Activated T-cell treated with anti-CD3 and anti-CD28 coated beads for 48 hours (primary cell): ENCODE measurements at regions not wholly inside any gene's neighbourhood (a gene's known extent, or its start where the extent isn't known, plus 50 kb on each side); places are given as distances from the start of the nearest gene placed in this dataset.

ENCODE experiments used
- DNase-seq: peaks from one replicate; pipeline ENCODE4 v3.0.0-alpha.2; 2020; ENCODE audit warnings: low read depth

DNA sequence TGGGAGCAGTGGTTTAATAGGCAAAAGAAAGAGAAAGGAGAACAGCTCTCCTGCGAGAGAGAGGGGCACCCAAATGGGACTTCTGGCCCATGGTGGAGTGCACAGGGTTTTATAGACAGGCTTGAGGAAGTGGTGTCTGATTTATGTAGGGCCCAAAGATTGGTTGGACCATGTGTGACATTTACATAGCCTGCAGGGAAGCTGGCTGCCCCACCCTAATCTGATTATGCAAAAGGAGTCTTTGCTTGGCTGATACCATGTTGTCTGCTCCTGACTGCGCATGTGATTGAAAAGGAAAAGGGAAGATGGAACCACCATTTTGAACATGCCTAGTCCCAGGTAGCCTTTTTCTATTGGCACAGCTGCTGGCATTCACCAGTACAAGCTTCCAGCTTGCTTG, 100.0 kb upstream of the DIPK2B start:
- no peak for DNase-seq

DNA sequence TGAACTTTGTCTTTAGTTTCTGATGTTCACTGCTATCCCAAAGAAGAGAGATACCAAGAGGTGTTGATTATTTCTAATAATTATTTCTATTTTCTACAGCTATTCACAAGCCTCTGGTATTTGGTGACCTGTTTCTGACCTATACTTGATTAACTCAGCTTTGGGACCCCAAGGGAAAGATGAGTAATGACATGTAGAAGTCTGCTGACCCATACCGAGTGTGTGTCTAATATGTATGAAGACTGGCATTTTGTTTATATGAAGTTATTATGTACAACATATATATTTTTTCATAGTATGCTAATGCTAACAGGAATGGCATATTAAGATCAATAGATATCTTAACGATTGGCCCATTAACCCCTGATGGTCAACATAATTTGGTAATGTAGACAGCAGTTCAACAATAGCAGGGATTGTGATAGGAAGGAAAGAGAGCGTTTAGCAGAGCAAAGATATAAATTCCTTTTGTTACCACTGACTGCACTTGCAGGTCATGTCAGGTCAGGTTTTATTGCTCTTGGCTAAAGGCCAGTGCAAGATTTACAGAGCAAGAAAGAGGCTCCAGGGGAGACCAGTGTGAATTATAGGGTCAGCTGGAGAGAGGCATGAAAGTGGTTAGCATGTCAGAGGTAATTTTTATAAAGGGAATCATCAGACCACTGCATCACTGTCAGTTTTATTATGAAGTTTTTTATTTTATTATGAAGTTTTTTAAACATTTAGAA, 94.7 kb upstream of the DIPK2B start:
- DNase-seq: no peak

DNA sequence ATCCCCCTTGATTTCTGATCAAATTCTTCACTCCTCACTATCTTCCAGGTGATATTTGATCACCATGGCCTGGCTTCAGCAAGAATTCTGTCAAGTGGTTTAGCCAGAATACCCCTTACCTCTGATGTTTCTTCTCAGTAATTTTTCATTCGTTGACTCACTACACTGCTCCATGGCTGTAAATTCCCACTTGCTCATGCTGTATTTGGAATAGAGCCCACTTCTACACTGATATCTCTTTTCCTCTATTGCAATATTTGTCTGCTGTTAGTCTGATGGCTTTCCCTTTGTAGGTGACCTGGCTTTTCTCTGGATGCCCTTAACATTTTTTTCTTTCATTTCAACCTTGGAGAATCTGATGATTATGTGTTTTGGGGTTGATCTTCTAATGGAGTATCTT, 73.9 kb upstream of the DIPK2B start:
- no peak for DNase-seq

DNA sequence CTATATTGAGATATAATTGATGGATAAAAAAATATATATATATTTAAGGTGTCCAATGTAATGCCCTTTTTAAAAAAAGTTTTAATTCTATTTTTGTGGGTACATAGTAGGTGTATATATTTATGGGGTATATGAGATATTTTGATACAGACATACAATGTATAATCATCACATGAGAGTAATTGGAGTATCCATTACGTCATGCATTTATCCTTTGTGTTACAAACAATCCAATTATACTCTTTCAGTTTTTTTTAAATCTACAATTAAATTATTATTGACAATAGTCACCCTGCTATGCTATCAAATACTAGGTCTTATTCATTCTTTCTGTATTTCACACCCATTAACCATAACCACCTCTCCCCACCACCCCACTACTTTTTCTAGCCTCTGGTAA, 66.3 kb upstream of the DIPK2B start:
- DNase-seq: no peak

DNA sequence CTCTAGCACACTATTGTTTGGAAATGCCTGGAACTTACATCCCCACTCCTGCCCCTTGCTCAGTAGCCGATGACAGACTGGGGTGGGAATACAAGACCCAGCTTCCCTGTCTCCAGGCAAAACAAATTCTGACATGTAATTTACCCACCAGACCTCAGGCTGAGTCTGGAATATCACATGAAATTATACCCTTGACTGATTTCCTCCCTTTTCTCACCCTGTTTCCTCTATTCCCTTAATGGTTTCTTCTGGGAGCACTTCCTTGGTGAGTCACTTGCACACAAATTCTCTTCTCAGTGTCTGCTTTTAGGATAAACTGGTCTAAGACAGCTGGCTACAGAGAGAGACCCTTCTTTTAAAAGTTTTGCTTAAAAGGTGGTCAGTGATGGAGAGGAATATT, 65.8 kb upstream of the DIPK2B start:
- DNase-seq: no peak

DNA sequence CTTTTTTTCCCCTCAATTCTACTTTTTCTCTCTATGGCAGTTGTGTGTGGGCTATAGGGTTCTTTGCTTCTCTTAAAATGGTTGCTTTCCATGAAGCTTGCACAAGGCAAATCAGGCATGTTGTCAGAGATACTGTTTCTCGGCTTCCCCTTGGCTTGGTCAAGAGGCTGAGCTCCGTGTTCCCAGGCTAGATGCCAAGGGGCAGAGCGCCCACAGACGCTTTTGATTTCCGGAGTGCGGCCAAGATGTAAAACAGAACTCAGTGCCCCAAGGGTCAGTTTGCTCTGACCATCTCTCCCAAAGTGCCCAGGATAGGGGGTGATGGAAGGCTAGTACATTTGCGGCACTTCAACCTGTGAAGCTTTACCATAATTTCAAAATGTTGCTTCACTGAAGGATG, 64.2 kb upstream of the DIPK2B start:
- no peak for DNase-seq

DNA sequence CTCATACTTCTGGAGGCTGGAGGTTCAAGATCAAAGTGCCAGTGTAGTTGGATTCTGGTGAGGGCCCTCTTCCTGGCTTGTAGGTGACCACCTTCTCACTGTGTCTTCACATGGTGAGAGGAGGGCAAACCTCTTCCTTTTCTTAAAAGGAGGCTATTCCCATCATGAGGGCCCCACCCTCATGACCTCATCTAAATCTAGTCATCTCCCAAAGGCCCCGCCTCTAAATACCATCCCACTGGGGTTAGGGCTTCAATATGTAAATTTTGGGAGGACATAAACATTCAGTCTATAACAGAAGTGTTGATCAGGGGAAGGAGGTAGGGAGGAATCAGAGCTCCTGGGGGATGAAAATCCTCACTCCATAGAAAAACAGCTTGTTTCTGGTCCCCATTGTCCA, 60.8 kb upstream of the DIPK2B start:
- DNase-seq: no peak

DNA sequence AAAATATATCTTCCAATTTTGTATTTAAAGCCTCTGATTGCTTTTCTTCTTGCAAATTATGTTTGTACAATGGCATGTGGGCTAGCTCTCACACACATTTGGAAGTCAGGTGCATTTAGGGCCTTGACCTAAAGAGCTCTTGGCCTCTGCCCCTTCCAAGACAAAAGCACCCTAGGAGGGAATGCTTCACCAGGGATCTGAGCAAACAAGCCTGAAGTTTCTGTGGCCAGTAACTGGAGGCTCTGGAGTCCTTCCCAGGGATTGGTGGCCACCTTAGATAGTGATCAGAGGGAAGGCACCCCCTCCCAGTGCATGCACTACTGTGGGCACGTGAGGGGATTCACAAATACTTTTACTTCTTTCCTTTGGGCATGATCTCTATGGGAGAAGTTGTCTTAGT, 60.3 kb upstream of the DIPK2B start:
- no peak for DNase-seq

DNA sequence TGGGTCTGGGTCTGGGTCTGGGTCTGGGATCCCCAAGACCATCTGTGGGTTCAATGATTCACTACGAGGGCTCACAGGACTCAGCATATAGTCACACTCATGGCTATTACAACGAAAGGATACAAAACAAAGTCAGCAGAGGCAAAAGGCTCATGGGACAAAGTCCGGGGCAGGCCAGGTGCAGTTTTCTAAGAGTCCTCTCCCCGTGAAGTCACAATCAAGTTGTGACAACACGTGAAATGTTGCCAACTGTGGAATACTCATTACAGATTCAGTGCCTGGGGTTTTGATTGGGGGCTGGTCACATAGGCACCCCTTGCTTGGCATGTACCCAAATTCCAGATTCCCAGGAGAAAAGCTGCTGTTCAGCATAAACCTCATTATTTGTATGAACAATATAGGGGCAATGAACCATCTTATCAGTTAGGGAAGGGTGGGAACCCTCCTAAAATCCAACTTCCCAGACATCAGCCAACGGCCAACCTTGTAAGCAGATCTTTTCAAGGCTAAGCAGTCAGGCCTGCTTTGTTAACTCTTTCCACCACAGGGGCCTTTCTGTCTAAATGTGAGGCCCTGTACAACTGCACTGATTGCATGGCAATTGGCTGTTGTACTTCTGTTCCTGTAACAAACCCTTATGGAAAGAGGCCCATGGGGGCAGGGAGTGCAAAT, 58.2 kb upstream of the DIPK2B start:
- DNase-seq: no peak
